Vagina (tissue), 2 donors: ENCODE measurements at regions not wholly inside any gene's neighbourhood (a gene's known extent, or its start where the extent isn't known, plus 50 kb on each side); places are given as distances from the start of the nearest gene placed in this dataset.

Source experiments
- POLR2A ChIP-seq, 2 donors: fragments of 450-650 bp; IDR thresholded peaks; one replicate each; pipeline ENCODE4 v1.6.1; 2017; ENCODE audit warnings: antibody characterized with exemption in 2 of 2, mild to moderate bottlenecking in 2 of 2, moderate library complexity in 2 of 2
- POLR2AphosphoS5 ChIP-seq, 2 donors: sonication (generic); formaldehyde crosslinking; IDR thresholded peaks; one replicate each; pipeline ENCODE4 v1.9.0; 2017; ENCODE audit warnings: antibody characterized with exemption in 2 of 2, mild to moderate bottlenecking in 2 of 2, low read depth in 1 of 2; ENCODE audit not compliant: insufficient read depth in 1 of 2
- TF ChIP-seq, protein P1 (sequence below), 3 experiments: fragments of 450-650 bp in 2 of 3; fragments of 200-600 bp in 1 of 3; sonication (generic) in 1 of 3; IDR thresholded peaks; one replicate each; pipeline ENCODE4 v1.5.1; 2017 to 2019; ENCODE audit warnings: antibody characterized with exemption in 3 of 3, mild to moderate bottlenecking in 2 of 3, moderate library complexity in 2 of 3

DNA sequence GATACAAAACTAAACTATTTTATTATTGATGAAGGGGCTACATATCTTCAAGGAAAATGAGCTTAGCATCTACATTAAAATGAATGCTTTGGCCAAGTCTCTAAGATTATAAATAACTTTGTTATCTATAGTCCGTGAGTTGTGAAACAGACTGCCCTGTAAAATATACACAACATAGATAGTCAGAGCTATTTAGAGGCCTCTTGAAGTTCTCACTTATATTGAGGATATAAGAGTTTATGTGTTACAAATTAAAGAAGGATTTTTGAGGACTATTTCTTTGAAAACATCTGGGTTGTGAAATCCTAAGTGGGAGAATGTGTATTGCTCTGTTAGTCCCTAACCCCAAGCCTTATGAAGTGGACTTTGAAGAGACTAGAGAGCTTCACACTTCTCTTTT lies 292.0 kb upstream of the CDH2 start:
- TF ChIP-seq, protein P1, sequence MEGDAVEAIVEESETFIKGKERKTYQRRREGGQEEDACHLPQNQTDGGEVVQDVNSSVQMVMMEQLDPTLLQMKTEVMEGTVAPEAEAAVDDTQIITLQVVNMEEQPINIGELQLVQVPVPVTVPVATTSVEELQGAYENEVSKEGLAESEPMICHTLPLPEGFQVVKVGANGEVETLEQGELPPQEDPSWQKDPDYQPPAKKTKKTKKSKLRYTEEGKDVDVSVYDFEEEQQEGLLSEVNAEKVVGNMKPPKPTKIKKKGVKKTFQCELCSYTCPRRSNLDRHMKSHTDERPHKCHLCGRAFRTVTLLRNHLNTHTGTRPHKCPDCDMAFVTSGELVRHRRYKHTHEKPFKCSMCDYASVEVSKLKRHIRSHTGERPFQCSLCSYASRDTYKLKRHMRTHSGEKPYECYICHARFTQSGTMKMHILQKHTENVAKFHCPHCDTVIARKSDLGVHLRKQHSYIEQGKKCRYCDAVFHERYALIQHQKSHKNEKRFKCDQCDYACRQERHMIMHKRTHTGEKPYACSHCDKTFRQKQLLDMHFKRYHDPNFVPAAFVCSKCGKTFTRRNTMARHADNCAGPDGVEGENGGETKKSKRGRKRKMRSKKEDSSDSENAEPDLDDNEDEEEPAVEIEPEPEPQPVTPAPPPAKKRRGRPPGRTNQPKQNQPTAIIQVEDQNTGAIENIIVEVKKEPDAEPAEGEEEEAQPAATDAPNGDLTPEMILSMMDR (IDR thresholded peaks at IDR 0.05) = no peak
- TF ChIP-seq POLR2A (IDR thresholded peaks at IDR 0.05) = no peak
- no peak for TF ChIP-seq POLR2AphosphoS5 (IDR thresholded peaks at IDR 0.05; ENCODE audit: insufficient read depth in 1 of 2, low read depth in 1 of 2)
